ENCODE measurements at regions not wholly inside any gene's neighbourhood (a gene's known extent, or its start where the extent isn't known, plus 50 kb on each side); places are given as distances from the start of the nearest gene placed in this dataset.

DNA sequence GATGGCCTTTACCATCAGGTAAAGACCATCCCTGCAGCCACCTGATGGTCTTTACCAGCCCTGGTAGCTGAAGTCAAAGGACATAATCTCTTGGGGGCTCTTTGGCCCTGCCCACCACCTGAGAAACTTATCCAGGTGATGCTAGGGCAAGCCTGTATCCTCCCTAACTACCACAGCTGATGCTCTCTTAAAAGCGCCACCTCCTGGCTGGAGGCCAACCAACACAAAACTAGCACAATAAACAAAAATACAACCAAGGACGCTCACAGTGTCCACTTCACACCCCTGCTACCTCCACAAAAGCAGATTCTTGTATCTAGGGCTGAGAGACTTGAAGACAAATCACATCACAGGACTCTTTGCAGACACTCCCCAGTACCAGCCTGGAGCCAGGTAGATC, 357.1 kb upstream of the POU3F1 start:
- POLR2A ChIA-PET: no interaction called here
- no peak for DNase-seq (ENCODE audit: unreplicated experiment)
- CTCF ChIA-PET: interaction anchor here (0.6 kb wide), 1 partner anchor 764 kb away, joined by 3 read pairs; no protein-coding TSS in a partner anchor
- TF ChIP-seq, protein P1, sequence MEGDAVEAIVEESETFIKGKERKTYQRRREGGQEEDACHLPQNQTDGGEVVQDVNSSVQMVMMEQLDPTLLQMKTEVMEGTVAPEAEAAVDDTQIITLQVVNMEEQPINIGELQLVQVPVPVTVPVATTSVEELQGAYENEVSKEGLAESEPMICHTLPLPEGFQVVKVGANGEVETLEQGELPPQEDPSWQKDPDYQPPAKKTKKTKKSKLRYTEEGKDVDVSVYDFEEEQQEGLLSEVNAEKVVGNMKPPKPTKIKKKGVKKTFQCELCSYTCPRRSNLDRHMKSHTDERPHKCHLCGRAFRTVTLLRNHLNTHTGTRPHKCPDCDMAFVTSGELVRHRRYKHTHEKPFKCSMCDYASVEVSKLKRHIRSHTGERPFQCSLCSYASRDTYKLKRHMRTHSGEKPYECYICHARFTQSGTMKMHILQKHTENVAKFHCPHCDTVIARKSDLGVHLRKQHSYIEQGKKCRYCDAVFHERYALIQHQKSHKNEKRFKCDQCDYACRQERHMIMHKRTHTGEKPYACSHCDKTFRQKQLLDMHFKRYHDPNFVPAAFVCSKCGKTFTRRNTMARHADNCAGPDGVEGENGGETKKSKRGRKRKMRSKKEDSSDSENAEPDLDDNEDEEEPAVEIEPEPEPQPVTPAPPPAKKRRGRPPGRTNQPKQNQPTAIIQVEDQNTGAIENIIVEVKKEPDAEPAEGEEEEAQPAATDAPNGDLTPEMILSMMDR (IDR thresholded peaks at IDR 0.05; ENCODE audit: unreplicated experiment): no peak
- BruUV-seq (replicated peaks): no TSS peak
- no peak overlapping the region for H3K4me3 Mint-ChIP-seq (ENCODE audit: unreplicated experiment)
- no peak overlapping the region for H3K27ac Mint-ChIP-seq (ENCODE audit: low read depth, unreplicated experiment)
- H3K36me3 Mint-ChIP-seq (ENCODE audit: insufficient read depth, unreplicated experiment): no peaks in the 10 kb centered on the region
- H3K9me3 Mint-ChIP-seq (ENCODE audit: unreplicated experiment): peaks cover 12% of the 10 kb centered on the region
- intact Hi-C loops (cut with micrococcal nuclease): no loop called here
- H3K27me3 Mint-ChIP-seq (ENCODE audit: insufficient read depth, unreplicated experiment): peaks cover 15% of the 10 kb centered on the region
- no peaks in the 10 kb centered on the region for H3K4me1 Mint-ChIP-seq (ENCODE audit: insufficient read depth, unreplicated experiment)

DNA sequence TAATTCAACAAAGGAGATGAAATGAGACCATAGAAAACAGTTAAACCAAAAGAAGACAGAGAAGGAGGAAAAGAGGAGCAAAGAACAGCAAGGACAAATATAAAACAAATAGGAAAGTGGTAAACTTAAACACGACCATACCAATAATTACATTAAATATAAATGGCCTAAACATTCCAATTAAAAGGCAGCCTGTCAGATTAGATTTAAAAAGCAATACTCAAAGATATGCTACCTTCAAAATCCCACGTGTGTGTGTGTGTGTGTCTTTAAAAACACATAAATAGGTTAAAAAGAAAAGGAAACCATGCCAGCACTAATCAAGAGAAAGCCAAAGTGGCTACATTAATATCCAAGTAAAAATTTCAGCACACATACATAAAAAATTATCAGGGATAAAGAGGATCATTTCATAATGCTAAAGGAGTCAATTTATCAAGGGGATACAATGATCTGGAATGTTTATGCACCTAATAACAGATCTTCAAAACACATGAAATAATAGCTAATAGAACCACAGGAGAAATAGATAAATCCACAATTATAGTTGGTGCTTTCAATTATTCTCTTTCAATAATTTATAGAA, 355.7 kb upstream of the POU3F1 start:
- H3K4me1 Mint-ChIP-seq (ENCODE audit: insufficient read depth, unreplicated experiment): no peaks in the 10 kb centered on the region
- intact Hi-C loops (cut with micrococcal nuclease): no loop called here
- no peak for DNase-seq (ENCODE audit: unreplicated experiment)
- ChIA-PET CTCF (no interaction called here), POLR2A (no interaction called here)
- TF ChIP-seq, protein P1 (IDR thresholded peaks at IDR 0.05; ENCODE audit: unreplicated experiment): no peak
- H3K27me3 Mint-ChIP-seq (ENCODE audit: insufficient read depth, unreplicated experiment): peaks cover 26% of the 10 kb centered on the region
- peaks cover 12% of the 10 kb centered on the region for H3K9me3 Mint-ChIP-seq (ENCODE audit: unreplicated experiment)
- no peak overlapping the region for H3K27ac Mint-ChIP-seq (ENCODE audit: low read depth, unreplicated experiment)
- no TSS peak for BruUV-seq (replicated peaks)
- H3K36me3 Mint-ChIP-seq (ENCODE audit: insufficient read depth, unreplicated experiment): no peaks in the 10 kb centered on the region
- H3K4me3 Mint-ChIP-seq (ENCODE audit: unreplicated experiment): no peak overlapping the region

DNA sequence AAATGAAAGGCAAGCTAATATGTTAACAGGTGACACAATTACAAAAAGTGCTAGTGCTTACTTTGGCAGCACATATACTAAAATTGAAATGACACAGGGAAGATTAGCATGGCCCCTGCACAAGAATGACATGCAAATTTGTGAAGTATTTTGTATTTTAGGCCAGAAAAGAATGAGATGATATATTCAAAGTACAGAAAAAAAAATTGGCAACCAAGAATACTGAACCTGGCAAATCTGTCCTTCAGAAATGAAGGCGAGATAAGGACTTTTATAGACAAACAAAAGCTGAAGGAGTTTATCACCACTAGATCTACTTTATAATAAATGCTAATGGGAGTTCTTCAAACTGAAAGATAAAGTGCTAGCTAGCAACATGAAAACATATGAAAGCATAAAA, 350.0 kb upstream of the POU3F1 start:
- POLR2A ChIA-PET: no interaction called here

DNA sequence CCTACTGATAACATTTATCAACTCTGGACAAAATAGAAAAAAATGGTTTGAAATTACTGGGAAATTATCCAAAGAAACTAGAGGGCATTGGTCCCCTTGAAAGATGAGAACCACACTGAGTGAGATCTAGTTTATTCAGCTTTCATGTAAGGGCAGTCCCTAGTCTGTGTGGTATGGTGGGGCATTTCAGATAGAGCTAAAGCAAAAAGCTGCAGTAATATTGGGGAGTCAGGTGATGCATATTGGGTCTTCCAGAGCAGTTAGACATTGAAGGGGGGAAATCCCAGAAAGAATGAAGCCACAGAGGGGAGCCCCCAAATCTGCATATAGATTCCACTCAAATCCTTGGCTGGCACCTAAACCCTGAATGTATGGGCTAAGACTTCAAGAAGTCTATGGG, 347.7 kb upstream of the POU3F1 start:
- H3K36me3 Mint-ChIP-seq (ENCODE audit: insufficient read depth, unreplicated experiment): no peaks in the 10 kb centered on the region
- DNase-seq (ENCODE audit: unreplicated experiment): no peak
- TF ChIP-seq, protein P1 (IDR thresholded peaks at IDR 0.05; ENCODE audit: unreplicated experiment): no peak
- H3K9me3 Mint-ChIP-seq (ENCODE audit: unreplicated experiment): peaks cover 15% of the 10 kb centered on the region
- no peak overlapping the region for H3K27ac Mint-ChIP-seq (ENCODE audit: low read depth, unreplicated experiment)
- H3K27me3 Mint-ChIP-seq (ENCODE audit: insufficient read depth, unreplicated experiment): peaks cover 25% of the 10 kb centered on the region
- H3K4me1 Mint-ChIP-seq (ENCODE audit: insufficient read depth, unreplicated experiment): no peaks in the 10 kb centered on the region
- ChIA-PET CTCF (no interaction called here), POLR2A (interaction anchor here (0.6 to 0.7 kb wide), 2 partner anchors 301 to 678 kb away, joined by 3 read pairs; no protein-coding TSS in a partner anchor)
- H3K4me3 Mint-ChIP-seq (ENCODE audit: unreplicated experiment): no peak overlapping the region
- no TSS peak for BruUV-seq (replicated peaks)
- intact Hi-C loops (cut with micrococcal nuclease): no loop called here

More for the DNA sequence above, 350.0 kb upstream of the POU3F1 start:
- H3K36me3 Mint-ChIP-seq (ENCODE audit: insufficient read depth, unreplicated experiment): no peaks in the 10 kb centered on the region
- CTCF ChIA-PET: no interaction called here
- no peak overlapping the region for H3K4me3 Mint-ChIP-seq (ENCODE audit: unreplicated experiment)
- H3K27ac Mint-ChIP-seq (ENCODE audit: low read depth, unreplicated experiment): no peak overlapping the region
- peaks cover 25% of the 10 kb centered on the region for H3K27me3 Mint-ChIP-seq (ENCODE audit: insufficient read depth, unreplicated experiment)
- peaks cover 7% of the 10 kb centered on the region for H3K9me3 Mint-ChIP-seq (ENCODE audit: unreplicated experiment)
- TF ChIP-seq, protein P1 (IDR thresholded peaks at IDR 0.05; ENCODE audit: unreplicated experiment): no peak
- intact Hi-C loops (cut with micrococcal nuclease): no loop called here
- DNase-seq (ENCODE audit: unreplicated experiment): no peak
- no TSS peak for BruUV-seq (replicated peaks)
- no peaks in the 10 kb centered on the region for H3K4me1 Mint-ChIP-seq (ENCODE audit: insufficient read depth, unreplicated experiment)
